WTC11 (cell line): ENCODE measurements at regions not wholly inside any gene's neighbourhood (a gene's known extent, or its start where the extent isn't known, plus 50 kb on each side); places are given as distances from the start of the nearest gene placed in this dataset.
A peak's percentile ranks its signal among the peaks of the same experiment; 100 is the strongest.

Source experiments
- ATAC-seq: fragments of 200-7000 bp; cut with Tn5 transposase; 2 replicates; pipeline ENCODE4 v1.10.0; 2021; ENCODE audit warnings: mild to moderate bottlenecking, moderate library complexity
- CTCF ChIA-PET: fragments of 300-600 bp; sonication (Branson Sonifier 250); formaldehyde crosslinking; loops from one replicate; lab custom pipeline; 2021; ENCODE audit warnings: antibody characterized with exemption; lab: Charles Lee
- POLR2A ChIA-PET: fragments of 350-600 bp; sonication (Branson Sonifier 250); formaldehyde crosslinking; loops from one replicate; lab custom pipeline; 2021; ENCODE audit warnings: antibody characterized with exemption; lab: Charles Lee
- DNase-seq: peaks from one replicate; pipeline ENCODE4 v3.0.0; 2021; ENCODE audit warnings: low spot score
- H3K27ac Mint-ChIP-seq: 2 replicates; pipeline ENCODE4 v1.8.0; 2021; ENCODE audit warnings: mixed read lengths
- H3K27me3 Mint-ChIP-seq: 2 replicates; pipeline ENCODE4 v1.8.0; 2021; ENCODE audit warnings: low read depth, mild to moderate bottlenecking, moderate library complexity, mixed read lengths
- H3K36me3 Mint-ChIP-seq: 2 replicates; pipeline ENCODE4 v1.8.0; 2021; ENCODE audit warnings: mixed read lengths
- H3K4me1 Mint-ChIP-seq: 2 replicates; pipeline ENCODE4 v1.8.0; 2022; ENCODE audit warnings: mixed read lengths
- H3K4me3 Mint-ChIP-seq: 2 replicates; pipeline ENCODE4 v1.8.0; 2021; ENCODE audit warnings: mild to moderate bottlenecking, moderate library complexity, mixed read lengths
- H3K9me3 Mint-ChIP-seq: 2 replicates; pipeline ENCODE4 v1.8.0; 2021; ENCODE audit warnings: mixed read lengths
- CREB1 ChIP-seq: sonication (generic); formaldehyde crosslinking; IDR thresholded peaks from 2 replicates; pipeline ENCODE4 v1.8.0; 2023; ENCODE audit warnings: mild to moderate bottlenecking, missing genetic modification reagents
- EMX1 ChIP-seq: fragments of 250-450 bp; sonication (Bioruptor Pico); IDR thresholded peaks from 2 replicates; pipeline ENCODE4 v1.8.0; 2021; ENCODE audit warnings: mild to moderate bottlenecking
- FOXK1 ChIP-seq: sonication (generic); formaldehyde crosslinking; IDR thresholded peaks from 2 replicates; pipeline ENCODE4 v1.8.0; 2022; ENCODE audit warnings: mild to moderate bottlenecking, moderate library complexity, missing genetic modification reagents
- NFE2L1 ChIP-seq: sonication (generic); formaldehyde crosslinking; IDR thresholded peaks from 2 replicates; pipeline ENCODE4 v1.8.1; 2023; ENCODE audit warnings: missing genetic modification reagents
- NR1H2 ChIP-seq: sonication (generic); formaldehyde crosslinking; IDR thresholded peaks from 2 replicates; pipeline ENCODE4 v1.9.0; 2021; ENCODE audit warnings: mild to moderate bottlenecking, moderate library complexity, missing genetic modification reagents
- RELA ChIP-seq: sonication (generic); formaldehyde crosslinking; IDR thresholded peaks from 2 replicates; pipeline ENCODE4 v1.8.1; 2022; ENCODE audit warnings: missing genetic modification reagents, mild to moderate bottlenecking, borderline replicate concordance
- RORB ChIP-seq: fragments of 250-450 bp; sonication (Bioruptor Pico); IDR thresholded peaks from 2 replicates; pipeline ENCODE4 v1.9.0; 2021; ENCODE audit warnings: mild to moderate bottlenecking
- SMAD4 ChIP-seq: sonication (generic); formaldehyde crosslinking; IDR thresholded peaks from 2 replicates; pipeline ENCODE4 v1.8.0; 2022; ENCODE audit warnings: mild to moderate bottlenecking, missing genetic modification reagents
- TP53 ChIP-seq: sonication (generic); formaldehyde crosslinking; IDR thresholded peaks from 2 replicates; pipeline ENCODE4 v1.8.1; 2023; ENCODE audit warnings: mild to moderate bottlenecking, missing genetic modification reagents
- ZNF138 ChIP-seq: sonication (generic); formaldehyde crosslinking; conservative IDR thresholded peaks from 2 replicates; pipeline ENCODE4 v1.8.1; 2022; ENCODE audit warnings: mild to moderate bottlenecking, moderate library complexity, missing genetic modification reagents
- ZNF219 ChIP-seq: sonication (generic); formaldehyde crosslinking; IDR thresholded peaks from 2 replicates; pipeline ENCODE4 v1.8.0; 2023; ENCODE audit warnings: missing genetic modification reagents, mild to moderate bottlenecking, borderline replicate concordance
- ZNF396 ChIP-seq: fragments of 250-450 bp; sonication (Bioruptor Pico); IDR thresholded peaks from 2 replicates; pipeline ENCODE4 v1.8.0; 2021; ENCODE audit warnings: mild to moderate bottlenecking, moderate library complexity, borderline replicate concordance
- ZNF423 ChIP-seq: fragments of 250-450 bp; sonication (Bioruptor Pico); IDR thresholded peaks from 2 replicates; pipeline ENCODE4 v2.1.2; 2022; ENCODE audit warnings: mild to moderate bottlenecking, moderate library complexity
- TF ChIP-seq, protein P1 (sequence below): sonication (generic); formaldehyde crosslinking; IDR thresholded peaks from 2 replicates; pipeline ENCODE4 v1.8.1; 2022; ENCODE audit warnings: low read depth, missing genetic modification reagents, borderline replicate concordance
- TF ChIP-seq, protein P2 (sequence below): fragments of 250-450 bp; sonication (Bioruptor Pico); conservative IDR thresholded peaks from 2 replicates; pipeline ENCODE4 v1.9.0; 2021; ENCODE audit warnings: mild to moderate bottlenecking
- TF ChIP-seq, protein P3 (sequence below): sonication (generic); formaldehyde crosslinking; IDR thresholded peaks from 2 replicates; pipeline ENCODE4 v1.8.1; 2023; ENCODE audit warnings: mild to moderate bottlenecking, missing genetic modification reagents, borderline replicate concordance
- TF ChIP-seq, protein P4 (sequence below): sonication (generic); formaldehyde crosslinking; IDR thresholded peaks from 2 replicates; pipeline ENCODE4 v1.8.1; 2023; ENCODE audit warnings: mild to moderate bottlenecking, missing genetic modification reagents, moderate library complexity
- TF ChIP-seq, protein P5 (sequence below): sonication (generic); formaldehyde crosslinking; IDR thresholded peaks from 2 replicates; pipeline ENCODE4 v1.8.1; 2023; ENCODE audit warnings: mild to moderate bottlenecking, moderate library complexity, missing genetic modification reagents
- TF ChIP-seq, protein P6 (sequence below): sonication (generic); formaldehyde crosslinking; IDR thresholded peaks from 2 replicates; pipeline ENCODE4 v1.8.0; 2022; ENCODE audit warnings: mild to moderate bottlenecking, missing genetic modification reagents

DNA sequence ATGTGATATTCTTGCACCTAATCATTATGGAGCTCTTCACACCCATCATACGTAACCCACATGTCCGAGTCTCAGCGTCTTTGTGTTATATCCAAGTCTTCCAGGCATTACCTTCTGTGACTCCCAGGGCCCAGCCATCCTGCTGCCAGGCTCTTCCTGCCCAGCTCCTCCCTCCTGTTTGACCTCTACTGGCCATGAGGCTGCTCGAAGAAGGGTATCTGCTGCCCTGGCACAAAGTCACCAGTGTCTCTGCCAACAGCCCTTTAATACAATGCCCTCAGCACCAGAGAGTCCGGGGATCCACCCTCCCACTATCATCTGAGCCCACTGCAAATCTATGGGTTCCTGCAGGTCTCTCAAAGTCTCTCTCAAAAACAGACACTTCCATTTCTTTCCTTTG, 65.3 kb upstream of the WAC start:
- Mint-ChIP-seq H3K4me1 (peaks cover 33% of the 10 kb centered on the region), H3K36me3 (no peaks in the 10 kb centered on the region), H3K27me3 (no peaks in the 10 kb centered on the region; the same call in 1 of the 2 replicates), H3K4me3 (no peak overlapping the region), H3K27ac (no peak overlapping the region), H3K9me3 (0 out of 2 replicates have a peak, but pooled peaks cover 5% of the 10 kb centered on the region)
- ChIA-PET CTCF (interaction anchor here (0.7 kb wide), 1 partner anchor 41 kb away, joined by 4 read pairs; no protein-coding TSS in a partner anchor), POLR2A (no interaction called here)
- TF ChIP-seq ZNF219 (CRISPR knock-in tag) (no peak), ZNF396 (CRISPR knock-in tag) (no peak), EMX1 (no peak), ZNF423 (CRISPR knock-in tag) (no peak), CREB1 (CRISPR knock-in tag) (no peak), NR1H2 (no peak), ZNF138 (CRISPR knock-in tag) (no peak)
- TF ChIP-seq, protein P1, sequence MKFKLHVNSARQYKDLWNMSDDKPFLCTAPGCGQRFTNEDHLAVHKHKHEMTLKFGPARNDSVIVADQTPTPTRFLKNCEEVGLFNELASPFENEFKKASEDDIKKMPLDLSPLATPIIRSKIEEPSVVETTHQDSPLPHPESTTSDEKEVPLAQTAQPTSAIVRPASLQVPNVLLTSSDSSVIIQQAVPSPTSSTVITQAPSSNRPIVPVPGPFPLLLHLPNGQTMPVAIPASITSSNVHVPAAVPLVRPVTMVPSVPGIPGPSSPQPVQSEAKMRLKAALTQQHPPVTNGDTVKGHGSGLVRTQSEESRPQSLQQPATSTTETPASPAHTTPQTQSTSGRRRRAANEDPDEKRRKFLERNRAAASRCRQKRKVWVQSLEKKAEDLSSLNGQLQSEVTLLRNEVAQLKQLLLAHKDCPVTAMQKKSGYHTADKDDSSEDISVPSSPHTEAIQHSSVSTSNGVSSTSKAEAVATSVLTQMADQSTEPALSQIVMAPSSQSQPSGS: no peak
- TF ChIP-seq, protein P2, sequence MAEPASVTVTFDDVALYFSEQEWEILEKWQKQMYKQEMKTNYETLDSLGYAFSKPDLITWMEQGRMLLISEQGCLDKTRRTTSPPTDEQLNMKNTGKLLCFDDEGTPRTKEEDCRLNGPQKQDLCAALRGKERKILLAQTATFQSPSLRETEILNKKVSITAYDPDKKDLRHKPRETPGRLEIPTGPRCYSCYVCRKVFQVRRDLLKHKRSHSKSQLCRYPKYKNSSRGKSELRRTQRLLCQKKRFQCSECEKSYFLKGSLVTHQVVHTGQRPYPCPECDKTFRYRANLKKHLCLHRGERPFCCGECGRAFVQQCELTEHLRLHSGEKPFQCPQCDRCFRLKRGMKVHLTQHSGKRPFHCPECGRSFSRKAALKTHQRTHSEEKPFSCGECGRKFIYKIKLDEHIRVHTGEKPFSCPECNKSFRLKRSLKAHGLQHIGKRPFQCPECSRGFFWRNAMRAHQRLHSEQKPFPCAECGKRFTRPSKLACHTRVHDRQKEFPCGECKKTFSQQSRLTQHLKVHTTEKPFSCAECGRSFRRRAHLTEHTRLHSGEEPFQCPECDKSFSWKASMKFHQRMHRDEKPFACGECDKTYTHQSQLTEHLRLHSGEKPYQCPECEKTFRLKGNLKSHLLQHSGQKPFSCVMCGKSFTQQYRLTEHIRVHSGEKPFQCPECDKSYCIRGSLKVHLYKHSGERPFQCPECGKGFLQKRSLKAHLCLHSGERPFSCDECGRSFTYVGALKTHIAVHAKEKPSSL (CRISPR knock-in tag): no peak
- TF ChIP-seq, protein P3, sequence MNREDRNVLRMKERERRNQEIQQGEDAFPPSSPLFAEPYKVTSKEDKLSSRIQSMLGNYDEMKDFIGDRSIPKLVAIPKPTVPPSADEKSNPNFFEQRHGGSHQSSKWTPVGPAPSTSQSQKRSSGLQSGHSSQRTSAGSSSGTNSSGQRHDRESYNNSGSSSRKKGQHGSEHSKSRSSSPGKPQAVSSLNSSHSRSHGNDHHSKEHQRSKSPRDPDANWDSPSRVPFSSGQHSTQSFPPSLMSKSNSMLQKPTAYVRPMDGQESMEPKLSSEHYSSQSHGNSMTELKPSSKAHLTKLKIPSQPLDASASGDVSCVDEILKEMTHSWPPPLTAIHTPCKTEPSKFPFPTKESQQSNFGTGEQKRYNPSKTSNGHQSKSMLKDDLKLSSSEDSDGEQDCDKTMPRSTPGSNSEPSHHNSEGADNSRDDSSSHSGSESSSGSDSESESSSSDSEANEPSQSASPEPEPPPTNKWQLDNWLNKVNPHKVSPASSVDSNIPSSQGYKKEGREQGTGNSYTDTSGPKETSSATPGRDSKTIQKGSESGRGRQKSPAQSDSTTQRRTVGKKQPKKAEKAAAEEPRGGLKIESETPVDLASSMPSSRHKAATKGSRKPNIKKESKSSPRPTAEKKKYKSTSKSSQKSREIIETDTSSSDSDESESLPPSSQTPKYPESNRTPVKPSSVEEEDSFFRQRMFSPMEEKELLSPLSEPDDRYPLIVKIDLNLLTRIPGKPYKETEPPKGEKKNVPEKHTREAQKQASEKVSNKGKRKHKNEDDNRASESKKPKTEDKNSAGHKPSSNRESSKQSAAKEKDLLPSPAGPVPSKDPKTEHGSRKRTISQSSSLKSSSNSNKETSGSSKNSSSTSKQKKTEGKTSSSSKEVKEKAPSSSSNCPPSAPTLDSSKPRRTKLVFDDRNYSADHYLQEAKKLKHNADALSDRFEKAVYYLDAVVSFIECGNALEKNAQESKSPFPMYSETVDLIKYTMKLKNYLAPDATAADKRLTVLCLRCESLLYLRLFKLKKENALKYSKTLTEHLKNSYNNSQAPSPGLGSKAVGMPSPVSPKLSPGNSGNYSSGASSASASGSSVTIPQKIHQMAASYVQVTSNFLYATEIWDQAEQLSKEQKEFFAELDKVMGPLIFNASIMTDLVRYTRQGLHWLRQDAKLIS (CRISPR knock-in tag): no peak
- TF ChIP-seq, protein P4, sequence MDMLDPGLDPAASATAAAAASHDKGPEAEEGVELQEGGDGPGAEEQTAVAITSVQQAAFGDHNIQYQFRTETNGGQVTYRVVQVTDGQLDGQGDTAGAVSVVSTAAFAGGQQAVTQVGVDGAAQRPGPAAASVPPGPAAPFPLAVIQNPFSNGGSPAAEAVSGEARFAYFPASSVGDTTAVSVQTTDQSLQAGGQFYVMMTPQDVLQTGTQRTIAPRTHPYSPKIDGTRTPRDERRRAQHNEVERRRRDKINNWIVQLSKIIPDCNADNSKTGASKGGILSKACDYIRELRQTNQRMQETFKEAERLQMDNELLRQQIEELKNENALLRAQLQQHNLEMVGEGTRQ (CRISPR knock-in tag): no peak
- ATAC-seq (no peak), DNase-seq (no peak)

DNA sequence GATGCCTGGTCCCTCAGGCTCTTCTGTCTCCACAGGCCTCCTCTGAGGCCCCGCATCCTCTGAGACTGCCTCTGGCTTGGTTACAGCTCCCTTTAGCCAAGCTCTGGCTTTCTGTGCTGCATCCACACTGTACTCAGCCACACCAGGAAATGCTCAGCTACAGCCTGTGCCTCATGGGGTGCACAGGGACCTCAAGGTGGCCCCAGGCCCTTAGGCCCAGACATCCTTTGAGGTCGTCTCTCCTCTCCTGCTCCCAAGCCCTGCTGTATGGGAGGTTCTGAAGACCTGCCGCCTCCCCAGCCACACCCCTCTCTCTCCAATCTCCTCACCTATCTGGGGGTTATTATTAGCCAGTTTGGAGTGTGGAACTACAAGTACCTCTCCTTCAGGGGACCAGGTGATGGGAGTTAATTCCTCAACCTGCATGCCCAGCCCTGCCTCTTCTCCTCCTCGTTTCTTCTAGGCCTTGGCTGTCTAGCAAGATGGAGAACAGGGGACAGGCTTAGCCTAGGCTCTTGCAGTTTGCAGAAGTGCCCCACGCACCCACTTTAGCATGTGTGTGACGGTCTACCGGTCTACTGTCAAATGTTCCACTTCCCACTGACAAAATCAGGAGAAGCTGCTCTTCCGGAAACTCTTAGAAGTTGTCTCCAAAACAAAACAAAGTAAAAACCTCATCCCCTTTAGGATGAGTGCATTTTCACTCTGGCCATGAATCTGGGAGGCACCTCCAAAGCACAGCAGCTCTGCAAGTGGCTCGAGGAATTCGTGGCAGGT, 64.0 kb upstream of the WAC start:
- ChIA-PET POLR2A (no interaction called here), CTCF (interaction anchor here (1.0 to 1.9 kb wide), 3 partner anchors 9 to 75 kb away, joined by 3 to 5 read pairs (median 4); no protein-coding TSS in a partner anchor)
- Mint-ChIP-seq H3K9me3 (peaks cover 5% of the 10 kb centered on the region), H3K27ac (no peak overlapping the region), H3K36me3 (no peaks in the 10 kb centered on the region), H3K27me3 (no peaks in the 10 kb centered on the region), H3K4me1 (peaks cover 33% of the 10 kb centered on the region), H3K4me3 (no peak overlapping the region)
- DNase-seq (no peak), ATAC-seq (peak; percentile 38)
- TF ChIP-seq, protein P5, sequence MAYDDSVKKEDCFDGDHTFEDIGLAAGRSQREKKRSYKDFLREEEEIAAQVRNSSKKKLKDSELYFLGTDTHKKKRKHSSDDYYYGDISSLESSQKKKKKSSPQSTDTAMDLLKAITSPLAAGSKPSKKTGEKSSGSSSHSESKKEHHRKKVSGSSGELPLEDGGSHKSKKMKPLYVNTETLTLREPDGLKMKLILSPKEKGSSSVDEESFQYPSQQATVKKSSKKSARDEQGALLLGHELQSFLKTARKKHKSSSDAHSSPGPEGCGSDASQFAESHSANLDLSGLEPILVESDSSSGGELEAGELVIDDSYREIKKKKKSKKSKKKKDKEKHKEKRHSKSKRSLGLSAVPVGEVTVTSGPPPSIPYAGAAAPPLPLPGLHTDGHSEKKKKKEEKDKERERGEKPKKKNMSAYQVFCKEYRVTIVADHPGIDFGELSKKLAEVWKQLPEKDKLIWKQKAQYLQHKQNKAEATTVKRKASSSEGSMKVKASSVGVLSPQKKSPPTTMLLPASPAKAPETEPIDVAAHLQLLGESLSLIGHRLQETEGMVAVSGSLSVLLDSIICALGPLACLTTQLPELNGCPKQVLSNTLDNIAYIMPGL: no peak
- TF ChIP-seq FOXK1 (no peak), TP53 (CRISPR knock-in tag) (no peak), RORB (CRISPR knock-in tag) (no peak), RELA (CRISPR knock-in tag) (no peak), SMAD4 (CRISPR knock-in tag) (no peak), NFE2L1 (CRISPR knock-in tag) (no peak)
- TF ChIP-seq, protein P6, sequence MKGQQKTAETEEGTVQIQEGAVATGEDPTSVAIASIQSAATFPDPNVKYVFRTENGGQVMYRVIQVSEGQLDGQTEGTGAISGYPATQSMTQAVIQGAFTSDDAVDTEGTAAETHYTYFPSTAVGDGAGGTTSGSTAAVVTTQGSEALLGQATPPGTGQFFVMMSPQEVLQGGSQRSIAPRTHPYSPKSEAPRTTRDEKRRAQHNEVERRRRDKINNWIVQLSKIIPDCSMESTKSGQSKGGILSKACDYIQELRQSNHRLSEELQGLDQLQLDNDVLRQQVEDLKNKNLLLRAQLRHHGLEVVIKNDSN: no peak
